SKM-1 (cell line): ENCODE measurements at regions not wholly inside any gene's neighbourhood (a gene's known extent, or its start where the extent isn't known, plus 50 kb on each side); places are given as distances from the start of the nearest gene placed in this dataset.
"Not testable (repeated sequence)": the region's sequence is repeated elsewhere in the genome, so short reads cannot be mapped to it uniquely, and the experiment has no call there.

Experiments
- DNase-seq: peaks from one replicate; lab custom pipeline; 2025; ENCODE audit not compliant: unreplicated experiment; lab: John Stamatoyannopoulos, UW

GRCh38 chr2:38243186-38243880, 133.7 kb downstream of the ATL2 start:
- no peak for DNase-seq

DNA sequence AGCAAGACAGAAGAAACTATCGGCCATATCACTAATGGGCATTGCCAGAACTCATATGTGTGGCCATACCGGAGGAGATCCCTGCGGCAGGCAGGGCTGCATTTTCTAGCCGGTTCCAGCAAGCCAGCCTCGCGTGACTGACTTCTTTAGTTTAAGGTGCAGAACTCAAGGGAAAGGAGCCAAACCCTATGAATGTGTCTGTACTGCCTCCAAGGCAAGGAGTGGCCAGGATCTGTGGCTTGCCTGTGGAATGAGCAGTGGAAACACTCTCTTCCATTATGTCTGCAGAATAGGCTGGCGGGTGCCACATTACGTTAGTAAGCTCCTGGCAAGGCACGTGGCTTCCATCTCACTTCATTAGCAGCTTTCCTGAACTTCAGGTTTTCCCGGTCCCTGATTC, 137.6 kb downstream of the ATL2 start:
- DNase-seq, result no peak

DNA sequence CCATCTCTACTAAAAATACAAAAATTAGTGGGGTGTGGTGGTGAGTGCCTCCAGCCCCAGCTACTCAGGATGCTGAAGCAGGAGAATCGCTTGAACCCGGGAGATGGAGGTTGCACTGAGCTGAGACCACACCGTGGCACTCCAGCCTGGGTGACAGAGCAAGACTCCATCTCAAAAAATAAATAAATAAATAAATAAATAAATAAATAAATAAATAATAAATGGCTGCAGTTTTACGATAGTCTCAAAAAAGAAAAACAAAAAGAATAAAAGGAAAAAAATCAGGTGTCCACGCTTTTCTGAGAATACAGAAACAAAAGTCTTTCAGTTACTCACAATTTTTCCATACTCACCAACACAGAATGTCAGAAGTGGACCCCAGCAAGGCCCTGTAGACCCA, 138.4 kb downstream of the ATL2 start:
- not testable (repeated sequence) for DNase-seq

DNA sequence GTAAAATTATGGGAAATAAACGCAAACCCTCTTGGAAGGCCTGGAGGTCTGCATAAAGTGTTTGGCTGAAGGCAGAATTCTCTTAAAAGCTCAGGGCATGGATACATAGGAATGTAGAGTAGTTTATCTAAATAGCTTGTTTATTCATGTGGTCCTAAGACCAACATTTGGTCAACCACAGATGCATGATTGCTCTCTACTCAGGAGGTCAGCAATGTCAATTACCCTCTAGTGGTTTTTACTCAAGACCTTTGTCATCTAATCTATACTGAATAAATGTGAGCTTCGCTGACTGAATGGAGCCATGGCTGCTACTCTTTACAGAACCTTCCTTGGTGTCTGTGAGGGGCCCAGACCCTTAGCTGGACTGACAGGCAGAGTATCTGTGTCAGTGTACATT, 139.8 kb downstream of the ATL2 start:
- no peak for DNase-seq

DNA sequence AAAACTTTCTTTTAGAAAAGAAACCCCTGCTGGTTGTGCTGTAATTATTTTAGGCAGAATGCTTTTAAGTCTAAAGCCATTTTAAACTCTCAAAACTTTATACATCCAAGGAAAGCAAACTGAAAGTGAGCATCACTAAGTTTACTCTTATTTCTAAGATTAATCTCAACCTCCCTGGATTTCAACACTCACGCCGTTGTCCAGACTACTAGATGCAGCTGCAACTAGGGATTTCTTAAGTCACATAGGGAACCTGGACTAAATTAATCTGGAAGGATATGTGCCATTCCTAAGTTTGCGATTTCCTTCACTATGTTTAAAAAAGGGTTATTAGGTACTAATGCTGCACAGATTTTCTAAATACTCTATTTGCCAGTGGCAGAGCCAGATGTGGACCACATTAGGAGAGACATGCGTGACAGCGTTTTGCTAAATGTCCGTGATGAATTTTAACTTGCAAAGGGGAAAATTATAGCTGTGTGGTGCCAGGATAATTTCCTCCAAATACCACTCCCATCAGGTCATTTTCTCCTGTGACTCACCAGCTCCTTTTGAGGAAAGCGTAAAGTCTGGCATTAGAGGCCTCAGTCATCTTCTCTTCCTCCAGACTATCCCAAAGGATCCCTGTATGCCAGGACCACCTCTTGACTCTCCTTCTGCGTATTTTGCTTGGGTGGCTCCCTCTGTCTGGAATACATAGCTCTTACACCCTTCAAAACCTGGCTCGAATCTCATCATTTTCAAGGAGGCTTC, 143.7 kb downstream of the ATL2 start:
- no peak for DNase-seq

DNA sequence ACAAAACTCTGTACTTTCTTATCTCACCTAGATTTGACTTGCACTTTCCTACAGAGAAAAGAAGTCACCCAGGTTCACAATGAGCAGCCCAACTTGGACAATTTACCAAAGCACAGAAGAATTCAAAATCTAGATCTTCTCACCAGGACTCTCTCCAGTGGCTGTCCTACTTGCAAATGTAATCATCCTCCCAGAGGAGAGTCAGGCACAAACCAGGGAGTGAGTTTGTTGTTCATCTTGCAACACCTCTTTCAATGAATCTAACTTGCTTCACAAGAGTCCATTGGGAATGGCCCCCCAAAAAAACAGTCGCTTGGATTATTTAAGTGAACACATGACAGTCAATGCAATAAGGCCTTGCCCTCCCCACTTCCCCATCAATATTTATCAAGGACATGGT, 144.6 kb downstream of the ATL2 start:
- no peak for DNase-seq

DNA sequence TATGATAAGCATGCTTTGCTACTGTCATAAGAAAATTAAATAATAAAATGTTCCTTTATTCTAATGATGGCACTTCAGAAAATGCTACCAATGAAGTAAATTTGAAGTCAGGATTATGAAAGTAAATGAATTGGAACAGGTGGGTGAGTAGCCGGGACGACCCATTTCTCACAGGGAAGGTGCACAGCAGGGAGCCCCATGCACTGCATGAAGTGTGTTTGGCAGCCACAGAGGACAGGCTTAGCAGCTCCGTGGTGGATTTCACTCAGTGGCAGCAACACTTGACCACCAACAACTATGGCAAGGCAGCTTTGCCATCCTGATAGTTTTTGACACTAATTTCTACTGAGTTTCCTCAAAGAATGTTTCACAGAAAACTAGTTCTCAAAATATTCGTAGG, 146.3 kb downstream of the ATL2 start:
- DNase-seq, result no peak

GRCh38 chr2:38228753-38229152, 148.3 kb downstream of the ATL2 start:
- DNase-seq, result no peak

DNA sequence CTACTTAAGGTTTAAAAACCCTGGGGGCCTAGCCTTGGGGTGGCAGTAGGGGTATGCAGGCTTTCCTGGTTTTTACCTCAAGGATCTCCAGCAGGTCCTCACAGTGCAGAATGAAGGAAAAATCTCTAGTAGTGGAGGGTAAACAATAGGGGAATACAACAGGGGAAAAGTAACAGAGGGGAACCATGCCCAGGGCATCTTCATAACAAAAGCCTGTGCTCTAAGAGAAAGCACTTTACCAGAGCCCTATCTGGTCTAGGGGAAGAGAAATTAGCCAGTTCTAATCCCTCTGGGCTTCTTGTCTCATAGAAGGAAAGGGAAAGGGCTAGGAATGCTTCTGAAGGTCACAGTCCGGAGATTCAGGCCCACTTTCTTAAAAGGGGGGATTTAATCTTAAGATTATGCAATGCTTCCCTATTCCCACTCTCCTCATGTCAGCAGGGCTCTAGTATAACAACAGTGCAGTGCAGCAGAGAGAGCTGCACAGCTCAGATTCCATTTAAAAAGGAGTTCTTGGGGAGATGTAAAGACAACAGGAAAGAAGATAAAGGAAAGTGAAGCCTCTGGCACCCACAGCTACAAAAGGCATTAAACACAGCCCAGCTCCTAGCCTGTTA, 149.0 kb upstream of the CYP1B1 start:
- DNase-seq, result no peak

GRCh38 chr2:38224181-38224580, 148.2 kb upstream of the CYP1B1 start:
- no peak for DNase-seq

GRCh38 chr2:38223256-38223655, 147.3 kb upstream of the CYP1B1 start:
- DNase-seq, result no peak

- DNase-seq, result no peak
These were observed 144.2 kb upstream of the CYP1B1 start for GRCh38 chr2:38220164-38220563.

DNA sequence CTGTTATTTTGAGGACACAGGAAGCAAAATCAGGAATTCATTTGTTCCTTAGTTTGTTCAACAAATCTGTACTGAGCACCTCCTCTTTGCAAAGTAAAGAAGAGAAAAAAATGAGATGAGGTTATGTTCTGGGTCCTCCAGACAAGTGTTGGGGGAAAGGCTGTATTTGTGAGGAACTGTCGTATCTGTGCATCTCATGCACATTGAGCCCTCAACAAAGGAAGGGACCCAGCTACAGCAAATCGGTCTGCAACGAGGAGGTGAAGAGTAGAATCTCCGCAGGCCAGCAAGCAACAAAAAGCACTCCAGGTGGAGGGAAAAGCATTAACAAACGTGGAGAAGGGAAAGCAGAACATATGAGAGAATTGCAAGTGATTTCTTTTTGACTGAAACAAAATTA, 143.0 kb upstream of the CYP1B1 start:
- no peak for DNase-seq

- no peak for DNase-seq
These were observed 142.6 kb upstream of the CYP1B1 start for GRCh38 chr2:38218591-38218991.

GRCh38 chr2:38217401-38218188, 141.6 kb upstream of the CYP1B1 start:
- no peak for DNase-seq

- no peak for DNase-seq
These were observed 140.9 kb upstream of the CYP1B1 start for GRCh38 chr2:38216886-38217285.

- no peak for DNase-seq
These were observed 140.0 kb upstream of the CYP1B1 start for GRCh38 chr2:38215993-38216392.

DNA sequence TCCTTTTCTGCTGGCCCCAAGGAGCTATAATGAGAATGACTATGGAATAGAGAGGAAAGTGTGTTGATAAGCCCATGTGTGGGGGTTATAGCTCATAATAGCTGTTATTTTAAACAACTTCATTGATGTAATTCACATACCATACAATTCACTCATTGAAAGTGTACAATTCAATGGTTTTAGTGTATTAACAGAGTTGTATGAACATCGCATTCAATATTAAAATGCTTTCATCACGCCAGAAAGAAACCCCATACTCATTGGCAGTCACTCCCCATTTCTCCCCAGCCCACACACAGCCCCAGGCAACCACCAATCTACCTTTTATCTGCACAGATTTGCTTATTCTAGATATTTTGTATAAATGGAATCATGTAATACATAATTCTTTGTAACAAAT, 139.6 kb upstream of the CYP1B1 start:
- DNase-seq, result no peak

- DNase-seq, result no peak
These were observed 138.3 kb upstream of the CYP1B1 start for GRCh38 chr2:38214209-38214717.

DNA sequence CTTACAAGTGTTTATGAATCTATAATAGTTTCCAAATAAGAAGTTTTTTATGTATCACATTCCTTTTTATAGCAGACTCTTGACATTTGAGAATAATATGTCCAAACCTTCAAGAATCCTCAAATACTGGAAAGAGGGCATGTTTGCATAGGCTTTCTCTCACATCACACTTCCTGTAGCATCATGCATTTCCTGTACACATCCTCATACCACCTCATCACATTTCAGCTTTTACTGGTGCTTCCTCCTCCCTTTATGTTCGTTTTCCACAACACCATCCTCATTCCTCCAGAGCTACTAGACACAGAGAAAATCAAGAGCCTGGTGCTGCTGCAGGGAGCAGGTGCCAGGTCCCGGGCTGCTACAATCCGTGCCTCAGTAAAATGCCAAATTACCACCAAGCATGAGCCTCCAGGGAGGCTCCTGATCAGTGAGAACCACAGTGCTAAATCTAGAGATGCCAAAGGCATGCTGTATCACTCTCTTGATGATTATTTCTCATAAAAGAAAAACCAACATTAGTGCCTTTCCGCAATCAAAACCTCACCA, 137.7 kb upstream of the CYP1B1 start:
- no peak for DNase-seq

GRCh38 chr2:38212312-38212711, 136.4 kb upstream of the CYP1B1 start:
- DNase-seq, result no peak
